DMS53 treated with DMSO at 0.1 percent for 48 hours (cell line): ENCODE measurements at regions not wholly inside any gene's neighbourhood (a gene's known extent, or its start where the extent isn't known, plus 50 kb on each side); places are given as distances from the start of the nearest gene placed in this dataset.

Source experiments
- DNase-seq: peaks from one replicate; lab custom pipeline; 2025; ENCODE audit not compliant: unreplicated experiment; lab: John Stamatoyannopoulos, UW

DNA sequence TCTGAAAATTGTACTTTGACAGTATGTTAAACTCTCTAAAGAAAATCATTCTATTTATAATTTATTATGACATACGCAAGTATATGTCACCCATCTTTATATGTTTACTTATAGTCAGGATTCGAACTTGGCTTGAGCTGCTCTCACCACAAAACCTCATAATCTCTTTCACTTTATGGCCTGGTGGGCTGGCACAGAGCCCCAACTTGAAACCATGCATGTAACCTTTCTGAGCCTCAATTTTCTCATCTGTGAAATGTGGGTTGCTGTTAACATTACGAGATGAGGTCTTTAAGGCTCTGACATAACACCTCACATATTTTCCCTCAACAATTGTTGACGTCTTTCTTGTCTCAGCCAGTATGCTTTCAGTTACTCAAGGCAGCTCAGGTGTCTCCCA lies 69.4 kb upstream of the PFN2 start:
- no peak for DNase-seq

DNA sequence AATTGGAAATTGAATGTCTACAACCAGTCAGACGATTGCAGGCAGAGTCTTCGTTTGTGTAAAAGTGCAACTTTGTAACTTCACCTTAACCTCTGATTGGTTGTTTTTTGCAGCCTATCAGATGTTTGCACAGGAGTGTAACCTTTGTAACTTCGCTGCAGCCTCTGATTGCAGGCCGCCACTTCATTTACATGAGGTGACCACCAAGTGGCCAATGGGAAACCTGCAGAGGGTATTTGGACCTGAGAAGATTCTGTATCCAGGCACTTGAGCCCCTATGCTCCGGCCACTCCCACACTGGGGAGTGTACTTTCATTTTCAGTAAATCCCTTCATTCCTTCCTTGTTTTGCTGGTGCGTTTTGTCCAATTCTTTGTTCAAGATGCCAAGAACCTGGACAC lies 68.1 kb upstream of the PFN2 start:
- no peak for DNase-seq

DNA sequence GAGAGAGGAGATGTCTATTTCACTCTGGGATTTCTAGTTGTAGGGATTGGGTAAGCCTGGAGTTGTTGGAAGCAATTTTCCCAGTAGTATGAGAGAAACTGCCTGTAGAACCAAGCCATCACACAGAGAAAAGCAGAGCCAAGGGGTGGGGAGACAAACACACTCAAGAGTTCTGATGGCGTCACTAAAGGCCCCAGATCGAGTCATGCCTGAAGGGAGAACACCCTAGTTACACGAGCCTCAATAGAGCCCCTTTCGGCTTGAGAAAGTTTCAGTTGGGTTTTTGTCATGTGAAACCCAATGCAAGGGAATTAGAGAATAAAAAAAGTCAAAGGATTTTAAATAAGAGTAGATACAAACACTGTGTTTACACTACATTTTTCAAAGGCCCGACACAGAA lies 66.1 kb upstream of the PFN2 start:
- no peak for DNase-seq

- DNase-seq, result no peak
These were observed 65.4 kb upstream of the PFN2 start for GRCh38 chr3:150035910-150036612.

GRCh38 chr3:150035301-150035779 lies 64.6 kb upstream of the PFN2 start:
- DNase-seq, result no peak

- no peak for DNase-seq
These were observed 63.0 kb upstream of the PFN2 start for GRCh38 chr3:150033721-150034120.

DNA sequence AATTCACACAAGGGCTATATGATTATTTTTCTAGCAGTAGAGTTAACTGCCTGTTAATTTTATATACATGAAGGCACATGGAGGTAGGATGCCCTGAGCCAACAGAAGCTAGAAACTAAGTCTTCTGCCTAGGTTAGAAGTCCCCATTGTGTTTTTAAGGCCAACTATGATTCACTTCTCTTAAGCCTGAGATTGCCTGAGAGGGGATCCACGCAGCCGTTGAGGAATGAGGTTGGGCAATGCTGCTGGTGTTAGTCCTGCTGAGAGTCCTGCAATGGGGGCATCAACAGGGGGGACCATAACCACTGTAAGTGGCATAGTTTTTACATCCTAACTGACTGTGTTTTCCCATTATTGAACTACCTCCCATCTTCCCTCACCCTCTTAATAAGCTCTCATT lies 60.1 kb upstream of the PFN2 start:
- DNase-seq, result no peak

DNA sequence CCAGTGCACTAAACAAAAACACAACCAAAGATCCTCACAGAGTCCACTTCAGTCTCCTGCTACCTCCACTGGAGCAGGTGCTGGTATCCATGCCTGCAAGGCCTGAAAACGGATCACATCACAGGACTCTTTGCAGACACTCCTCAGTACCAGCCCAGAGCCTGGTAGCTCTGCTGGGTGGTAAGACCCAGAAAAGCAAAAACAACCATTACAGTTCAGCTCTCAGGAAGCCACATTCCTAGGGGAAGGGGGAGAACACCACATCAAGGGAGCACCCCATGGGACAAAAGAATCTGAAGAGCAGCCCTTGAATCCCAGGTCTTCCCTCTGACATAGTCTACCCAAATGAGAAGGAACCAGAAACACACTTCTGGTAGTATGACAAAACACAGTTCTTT lies 52.5 kb upstream of the PFN2 start:
- DNase-seq, result no peak

GRCh38 chr3:150022381-150023238 lies 51.9 kb upstream of the PFN2 start:
- DNase-seq, result no peak

GRCh38 chr3:150020527-150020926 lies 49.8 kb upstream of the PFN2 start:
- DNase-seq, result no peak
